ENCODE measurements at regions not wholly inside any gene's neighbourhood (a gene's known extent, or its start where the extent isn't known, plus 50 kb on each side); places are given as distances from the start of the nearest gene placed in this dataset.
"Not testable (repeated sequence)": the region's sequence is repeated elsewhere in the genome, so short reads cannot be mapped to it uniquely, and the experiment has no call there.

- no peak for ATAC-seq
- no peak for DNase-seq
- intact Hi-C loops (cut with micrococcal nuclease): no loop called here
Measured at GRCh38 chr20:24418731-24419130, 50.7 kb upstream of the SYNDIG1 start.

GRCh38 chr20:24417485-24417884 is 51.9 kb upstream of the SYNDIG1 start:
- no peak for ATAC-seq
- DNase-seq: no peak
- intact Hi-C loops (cut with micrococcal nuclease): no loop called here

- DNase-seq; ATAC-seq; intact Hi-C loops (cut with micrococcal nuclease): not testable (repeated sequence)
Measured at GRCh38 chr20:24415444-24415843, 54.0 kb upstream of the SYNDIG1 start.

- DNase-seq: no peak
- intact Hi-C loops (cut with micrococcal nuclease): no loop called here
- ATAC-seq: no peak
Measured at GRCh38 chr20:24411834-24412216, 57.6 kb upstream of the SYNDIG1 start.

- no peak for DNase-seq
- no peak for ATAC-seq
- intact Hi-C loops (cut with micrococcal nuclease): no loop called here
Measured at GRCh38 chr20:24411003-24411833, 58.2 kb upstream of the SYNDIG1 start.

- ATAC-seq (no peak), DNase-seq (no peak)
- intact Hi-C loops (cut with micrococcal nuclease): no loop called here
Measured at GRCh38 chr20:24407151-24407550, 62.3 kb upstream of the SYNDIG1 start.

- DNase-seq (no peak), ATAC-seq (no peak)
- intact Hi-C loops (cut with micrococcal nuclease): no loop called here
Measured at GRCh38 chr20:24406750-24407149, 62.7 kb upstream of the SYNDIG1 start.

GRCh38 chr20:24406251-24406650 is 63.2 kb upstream of the SYNDIG1 start:
- DNase-seq (no peak), ATAC-seq (no peak)
- intact Hi-C loops (cut with micrococcal nuclease): no loop called here

- no peak for DNase-seq
Measured at GRCh38 chr20:24405810-24406209, 63.6 kb upstream of the SYNDIG1 start.

GRCh38 chr20:24403406-24403805 is 66.0 kb upstream of the SYNDIG1 start:
- intact Hi-C loops (cut with micrococcal nuclease): no loop called here
- ATAC-seq: no peak

More at GRCh38 chr20:24405810-24406209, 63.6 kb upstream of the SYNDIG1 start:
- intact Hi-C loops (cut with micrococcal nuclease): no loop called here
- no peak for ATAC-seq

GRCh38 chr20:24402188-24402587 is 67.2 kb upstream of the SYNDIG1 start:
- intact Hi-C loops (cut with micrococcal nuclease): no loop called here
- ATAC-seq: no peak
- no peak for DNase-seq

More at GRCh38 chr20:24403406-24403805, 66.0 kb upstream of the SYNDIG1 start:
- DNase-seq: no peak

- intact Hi-C loops (cut with micrococcal nuclease): no loop called here
- DNase-seq: no peak
- ATAC-seq: no peak
Measured at GRCh38 chr20:24395151-24395550, 74.3 kb upstream of the SYNDIG1 start.

GRCh38 chr20:24393903-24394302 is 75.5 kb upstream of the SYNDIG1 start:
- DNase-seq: no peak
- intact Hi-C loops (cut with micrococcal nuclease): no loop called here
- ATAC-seq: no peak

- intact Hi-C loops (cut with micrococcal nuclease): no loop called here
- ATAC-seq (no peak), DNase-seq (no peak)
Measured at GRCh38 chr20:24392612-24393011, 76.8 kb upstream of the SYNDIG1 start.

GRCh38 chr20:24389686-24390085 is 79.7 kb upstream of the SYNDIG1 start:
- peak; percentile 63 for ATAC-seq
- DNase-seq: no peak

GRCh38 chr20:24388828-24389380 is 80.5 kb upstream of the SYNDIG1 start:
- ATAC-seq: no peak
- intact Hi-C loops (cut with micrococcal nuclease): no loop called here

More at GRCh38 chr20:24389686-24390085, 79.7 kb upstream of the SYNDIG1 start:
- intact Hi-C loops (cut with micrococcal nuclease): no loop called here

GRCh38 chr20:24385547-24385946 is 83.9 kb upstream of the SYNDIG1 start:
- ATAC-seq (no peak), DNase-seq (no peak)
- intact Hi-C loops (cut with micrococcal nuclease): no loop called here

More at GRCh38 chr20:24388828-24389380, 80.5 kb upstream of the SYNDIG1 start:
- DNase-seq: no peak

GRCh38 chr20:24384865-24385264 is 84.6 kb upstream of the SYNDIG1 start:
- intact Hi-C loops (cut with micrococcal nuclease): no loop called here
- ATAC-seq (no peak), DNase-seq (no peak)

GRCh38 chr20:24382743-24383142 is 86.7 kb upstream of the SYNDIG1 start:
- peak; percentile 22 for ATAC-seq

GRCh38 chr20:24382331-24382730 is 87.1 kb upstream of the SYNDIG1 start:
- ATAC-seq: peak; percentile 77
- DNase-seq: peak; percentile 38
- intact Hi-C loops (cut with micrococcal nuclease): no loop called here

More at GRCh38 chr20:24382743-24383142, 86.7 kb upstream of the SYNDIG1 start:
- DNase-seq: no peak
- intact Hi-C loops (cut with micrococcal nuclease): no loop called here

GRCh38 chr20:24381886-24382285 is 87.5 kb upstream of the SYNDIG1 start:
- ATAC-seq (no peak), DNase-seq (no peak)
- intact Hi-C loops (cut with micrococcal nuclease): no loop called here
